Ovary (tissue), 7 donors: ENCODE measurements at regions not wholly inside any gene's neighbourhood (a gene's known extent, or its start where the extent isn't known, plus 50 kb on each side); places are given as distances from the start of the nearest gene placed in this dataset.

Experiments
- DNase-seq, 5 donors: peaks; one replicate each; pipeline ENCODE4 v3.0.0-alpha.2; 2019 to 2020
- H3K27ac ChIP-seq, 2 donors: fragments of 200-600 bp; one replicate each; pipeline versions ENCODE4 v1.5.1 to v1.8.0; 2019 to 2022
- H3K27me3 ChIP-seq: fragments of 200-600 bp; one replicate; pipeline ENCODE4 v1.8.0; 2022
- H3K36me3 ChIP-seq: fragments of 200-600 bp; sonication (generic); one replicate; pipeline ENCODE4 v1.5.1; 2019
- H3K4me1 ChIP-seq: one replicate; pipeline ENCODE4 v1.8.1; 2013; ENCODE audit warnings: mild to moderate bottlenecking, moderate library complexity; ENCODE audit not compliant: insufficient read depth
- H3K4me3 ChIP-seq: fragments of 200-600 bp; sonication (generic); one replicate; pipeline ENCODE4 v1.5.1; 2017
- H3K9me3 ChIP-seq, 2 donors: fragments of 200-600 bp in 1 of 2; sonication (generic) in 1 of 2; one replicate each; pipeline versions ENCODE4 v1.5.1 to v1.8.1; 2013 to 2019; ENCODE audit warnings: mild to moderate bottlenecking in 1 of 2, moderate library complexity in 1 of 2
- EP300 ChIP-seq: sonication (generic); formaldehyde crosslinking; IDR thresholded peaks from one replicate; pipeline ENCODE4 v1.6.1; 2017; ENCODE audit warnings: antibody characterized with exemption
- POLR2A ChIP-seq: fragments of 450-650 bp; IDR thresholded peaks from one replicate; pipeline ENCODE4 v1.6.1; 2017; ENCODE audit warnings: antibody characterized with exemption, mild to moderate bottlenecking, moderate library complexity
- WGBS, 3 donors: extraction: QIAGEN DNeasy Blood & Tissue Kit in 1 of 3; methylation state at CpG; one replicate each; pipeline versions ENCODE4 v1.1.5 to v1.1.7; 2013 to 2017; 5-methylcytosine and 5-hydroxymethylcytosine counted together
- intact Hi-C, 4 donors: fragments of 100-400 bp; cut with DNase I; formaldehyde crosslinking; loops; one replicate each; pipeline versions ENCODE4 v1.11.0 to v1.15.1; 2022 to 2023
- TF ChIP-seq, protein P1 (sequence below), 3 donors: fragments of 450-650 bp in 2 of 3; fragments of 200-600 bp in 1 of 3; IDR thresholded peaks; one replicate each; pipeline versions ENCODE4 v1.5.1 to v1.8.0; 2016 to 2022; ENCODE audit warnings: antibody characterized with exemption in 3 of 3, mild to moderate bottlenecking in 1 of 3
- donor health status: DM: no; HTN: no; CAD: no; lungs with moderate emphysema.
- donor health status: DM: no; HTN: no; CAD: no.
- donor health status: Bipolar disorder and iron deficiency.
- donor health status: DM: no; HTN: no; CAD: no.
- donor health status: DM: yes; HTN: yes; CAD: no.

- intact Hi-C loops = no loop called here
Observed at GRCh38 chr5:42952578-42952974, 87.5 kb downstream of the ANXA2R start.

DNA sequence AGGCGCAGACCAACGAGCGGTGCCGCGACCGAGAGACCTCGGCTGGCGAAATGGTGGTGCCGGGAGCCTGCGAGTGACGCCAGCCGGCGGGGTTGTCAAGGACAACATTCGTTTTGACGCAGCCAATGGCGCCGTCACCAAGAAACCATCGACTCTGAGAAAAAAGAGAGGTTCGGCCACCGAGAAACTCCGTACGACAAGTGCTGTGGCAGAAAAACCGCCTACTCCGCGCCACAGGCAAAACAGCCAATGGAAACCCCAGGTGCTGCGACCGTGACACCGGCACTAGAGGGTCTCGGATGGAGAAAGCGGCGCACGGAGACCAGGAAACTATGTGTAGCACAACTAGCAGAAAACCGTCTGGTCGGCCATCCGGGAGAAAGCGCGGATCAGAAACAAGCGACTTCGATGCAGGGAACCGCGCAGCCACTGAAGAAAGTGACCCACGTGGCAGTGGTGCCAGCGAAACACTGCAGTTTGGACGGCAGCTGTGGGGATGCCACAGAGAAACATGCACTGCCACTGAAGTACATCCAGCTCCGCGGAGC lies 88.8 kb downstream of the ANXA2R start:
- no peaks in the 10 kb centered on the region for H3K4me1 ChIP-seq

More at GRCh38 chr5:42952578-42952974, 87.5 kb downstream of the ANXA2R start:
- H3K27ac ChIP-seq = no peak overlapping the region
- DNase-seq = no peak
- no peaks in the 10 kb centered on the region for H3K4me1 ChIP-seq
- peaks cover 0 to 3% of the 10 kb centered on the region in 2 donors for H3K9me3 ChIP-seq
- TF ChIP-seq, protein P1, sequence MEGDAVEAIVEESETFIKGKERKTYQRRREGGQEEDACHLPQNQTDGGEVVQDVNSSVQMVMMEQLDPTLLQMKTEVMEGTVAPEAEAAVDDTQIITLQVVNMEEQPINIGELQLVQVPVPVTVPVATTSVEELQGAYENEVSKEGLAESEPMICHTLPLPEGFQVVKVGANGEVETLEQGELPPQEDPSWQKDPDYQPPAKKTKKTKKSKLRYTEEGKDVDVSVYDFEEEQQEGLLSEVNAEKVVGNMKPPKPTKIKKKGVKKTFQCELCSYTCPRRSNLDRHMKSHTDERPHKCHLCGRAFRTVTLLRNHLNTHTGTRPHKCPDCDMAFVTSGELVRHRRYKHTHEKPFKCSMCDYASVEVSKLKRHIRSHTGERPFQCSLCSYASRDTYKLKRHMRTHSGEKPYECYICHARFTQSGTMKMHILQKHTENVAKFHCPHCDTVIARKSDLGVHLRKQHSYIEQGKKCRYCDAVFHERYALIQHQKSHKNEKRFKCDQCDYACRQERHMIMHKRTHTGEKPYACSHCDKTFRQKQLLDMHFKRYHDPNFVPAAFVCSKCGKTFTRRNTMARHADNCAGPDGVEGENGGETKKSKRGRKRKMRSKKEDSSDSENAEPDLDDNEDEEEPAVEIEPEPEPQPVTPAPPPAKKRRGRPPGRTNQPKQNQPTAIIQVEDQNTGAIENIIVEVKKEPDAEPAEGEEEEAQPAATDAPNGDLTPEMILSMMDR (IDR thresholded peaks at IDR 0.05) = no peak
- no peak for TF ChIP-seq POLR2A
- no peak for TF ChIP-seq EP300
- peak overlapping the region; percentile 55 for H3K4me3 ChIP-seq
- no peaks in the 10 kb centered on the region for H3K36me3 ChIP-seq
- no peaks in the 10 kb centered on the region for H3K27me3 ChIP-seq
- 21 to 23% (median 21%) methylated on average over 12 of the region's 12 CpGs for WGBS, 3 donors

DNA sequence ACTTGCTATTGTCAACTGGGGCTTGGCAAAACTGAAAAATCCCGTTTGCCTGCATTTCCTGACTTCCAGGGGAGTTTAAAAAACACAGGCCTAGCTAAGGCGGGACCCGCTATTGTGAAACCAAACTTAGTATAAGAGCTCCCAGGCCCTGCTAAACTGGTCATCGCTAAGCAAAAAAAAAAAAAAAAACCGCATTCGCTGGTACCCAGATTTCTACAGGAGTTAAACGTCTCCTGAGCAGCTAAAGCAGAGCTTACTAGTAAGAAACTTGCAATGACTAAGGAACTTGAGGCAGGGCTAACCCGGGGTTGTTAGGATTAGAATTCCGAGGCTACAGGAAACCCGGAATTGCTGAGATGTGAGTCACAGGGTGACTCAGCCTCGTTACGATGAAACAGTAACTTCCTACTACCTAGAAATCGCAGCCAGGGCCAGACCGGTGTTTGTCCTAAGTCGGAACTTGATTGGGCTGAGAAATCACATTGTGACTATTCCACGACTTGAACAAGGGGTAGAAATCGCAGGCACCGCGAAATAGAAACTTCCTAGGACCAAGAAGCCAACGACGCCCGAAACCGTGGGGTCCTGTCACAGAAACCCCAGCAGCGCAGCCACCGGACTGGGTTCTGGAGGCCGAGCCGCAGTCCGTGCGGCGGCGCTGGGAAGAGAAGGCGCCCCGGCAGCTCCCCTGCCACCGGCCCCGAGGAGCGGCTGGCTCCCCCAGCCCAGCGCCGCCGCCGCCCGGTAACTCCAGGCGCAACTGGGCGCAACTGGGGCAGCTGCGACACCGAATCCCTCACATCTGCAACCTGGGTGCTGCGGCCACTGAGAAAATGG lies 89.4 kb downstream of the ANXA2R start:
- DNase-seq = peak; percentile 36 to 75 (median 55)
- peak overlapping the region; percentile 33 to 61 for H3K27ac ChIP-seq
- TF ChIP-seq, protein P1 (IDR thresholded peaks at IDR 0.05) = no peak
- no peak for TF ChIP-seq POLR2A
- no peak for TF ChIP-seq EP300
- H3K9me3 ChIP-seq = peaks cover 0 to 3% of the 10 kb centered on the region in 2 donors
- intact Hi-C loops = loop anchor here in 1 of 4 donors (2.0 kb wide), 1 partner anchor 44 kb away; no protein-coding TSS in a partner anchor
- WGBS, 3 donors = 3 to 5% (median 3%) methylated on average over 20 to 46 of the region's 46 CpGs
- no peaks in the 10 kb centered on the region for H3K36me3 ChIP-seq
- no peaks in the 10 kb centered on the region for H3K4me1 ChIP-seq
- peak overlapping the region; percentile 55 for H3K4me3 ChIP-seq
- no peaks in the 10 kb centered on the region for H3K27me3 ChIP-seq

More for the DNA sequence above, 88.8 kb downstream of the ANXA2R start:
- 2 to 6% (median 3%) methylated on average over 43 to 46 of the region's 46 CpGs for WGBS, 3 donors
- Histone ChIP-seq H3K9me3 (peaks cover 0 to 3% of the 10 kb centered on the region in 2 donors), H3K27me3 (no peaks in the 10 kb centered on the region), H3K27ac (peak overlapping the region; percentile 33 to 61), H3K4me3 (peak overlapping the region; percentile 55), H3K36me3 (no peaks in the 10 kb centered on the region)
- TF ChIP-seq EP300 (no peak), POLR2A (no peak)
- TF ChIP-seq, protein P1 (IDR thresholded peaks at IDR 0.05) = no peak
- peak in 4 of 5 donors; percentile 31 to 42 (median 34) for DNase-seq
- intact Hi-C loops = loop anchor here in 1 of 4 donors (2.0 kb wide), 1 partner anchor 43 kb away; no protein-coding TSS in a partner anchor

- H3K27ac ChIP-seq = no peak overlapping the region
- H3K4me3 ChIP-seq = peak overlapping the region; percentile 55
- peaks cover 0 to 3% of the 10 kb centered on the region in 2 donors for H3K9me3 ChIP-seq
- WGBS, 3 donors = 26 to 37% (median 33%) methylated on average over 7 of the region's 7 CpGs
- intact Hi-C loops = loop anchor here in 1 of 4 donors (2.0 kb wide), 1 partner anchor 45 kb away; no protein-coding TSS in a partner anchor
- H3K27me3 ChIP-seq = no peaks in the 10 kb centered on the region
- TF ChIP-seq, protein P1 (IDR thresholded peaks at IDR 0.05) = no peak
- TF ChIP-seq POLR2A (no peak), EP300 (no peak)
- H3K36me3 ChIP-seq = no peaks in the 10 kb centered on the region
- H3K4me1 ChIP-seq = no peaks in the 10 kb centered on the region
- DNase-seq = no peak
Observed at GRCh38 chr5:42950116-42950455, 90.0 kb downstream of the ANXA2R start.
